Activated T-helper 1 cell treated with anti-CD3 and anti-CD28 coated beads, Interleukin-2, amount 50 U/mL, for 16 hours (primary cell): ENCODE measurements at regions not wholly inside any gene's neighbourhood (a gene's known extent, or its start where the extent isn't known, plus 50 kb on each side); places are given as distances from the start of the nearest gene placed in this dataset.
A peak's percentile ranks its signal among the peaks of the same experiment; 100 is the strongest.
"Not testable (repeated sequence)": the region's sequence is repeated elsewhere in the genome, so short reads cannot be mapped to it uniquely, and the experiment has no call there.

ENCODE experiments used
- DNase-seq, 2 donors: peaks; one replicate each; pipeline ENCODE4 v3.0.0-alpha.2; 2020; ENCODE audit warnings: low read depth in 1 of 2, low spot score in 1 of 2

DNA sequence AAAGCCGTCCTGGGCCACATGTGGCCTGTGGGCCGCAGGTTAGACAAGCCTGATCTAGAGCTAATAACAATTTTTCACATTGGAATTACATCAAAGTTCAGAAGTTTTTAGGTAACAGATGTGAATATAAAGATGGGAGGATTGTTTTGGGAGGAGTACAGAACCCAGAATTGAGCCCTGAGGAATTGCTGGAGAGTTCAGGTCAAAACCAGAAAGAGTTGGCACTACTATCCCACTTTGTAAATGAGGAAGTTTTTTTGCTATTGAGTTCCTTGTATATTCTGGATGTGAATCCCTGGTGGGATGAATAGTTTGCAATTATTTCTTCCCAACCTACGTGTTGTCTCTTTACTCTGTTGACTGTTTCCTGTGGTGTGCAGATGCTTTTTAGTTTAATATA lies 109.5 kb upstream of the LIPC start:
- no peak for DNase-seq

DNA sequence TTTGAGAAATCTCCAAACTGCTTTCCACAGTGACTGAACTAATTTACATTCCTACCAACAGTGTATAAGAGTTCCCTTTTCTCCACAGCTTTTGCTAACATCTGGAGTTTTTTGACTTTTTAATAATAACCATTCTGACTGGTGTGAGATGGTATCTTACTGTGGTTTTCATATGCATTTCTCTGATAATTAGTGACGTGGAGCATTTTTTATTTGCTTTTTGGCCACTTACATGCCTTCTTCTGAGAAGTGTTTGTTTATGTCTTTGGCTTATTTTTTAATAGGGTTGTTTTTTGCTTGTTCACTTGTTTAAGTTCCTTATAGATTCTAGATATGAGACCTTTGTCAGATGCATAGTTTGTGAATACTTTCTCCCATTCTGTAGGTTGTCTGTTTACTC lies 108.5 kb upstream of the LIPC start:
- DNase-seq: not testable (repeated sequence)

DNA sequence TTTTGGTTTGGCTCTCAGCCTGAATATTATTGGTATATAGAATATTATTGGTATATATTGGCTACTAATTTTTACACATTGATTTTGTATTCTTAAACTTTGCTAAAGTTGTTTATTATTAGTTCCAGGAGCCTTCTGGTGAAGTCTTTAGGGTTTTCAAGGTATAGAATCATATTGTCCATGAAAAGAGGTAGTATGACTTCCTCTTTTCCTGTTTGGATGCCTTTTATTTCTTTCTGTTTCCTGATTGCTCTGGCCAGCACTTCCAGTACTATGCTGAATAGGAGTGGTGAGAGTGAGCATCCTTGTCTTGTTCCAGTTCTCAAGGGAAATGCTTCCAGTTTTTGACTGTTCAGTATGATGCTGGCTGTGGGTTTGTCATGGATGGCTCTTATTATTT lies 107.3 kb upstream of the LIPC start:
- no peak for DNase-seq

DNA sequence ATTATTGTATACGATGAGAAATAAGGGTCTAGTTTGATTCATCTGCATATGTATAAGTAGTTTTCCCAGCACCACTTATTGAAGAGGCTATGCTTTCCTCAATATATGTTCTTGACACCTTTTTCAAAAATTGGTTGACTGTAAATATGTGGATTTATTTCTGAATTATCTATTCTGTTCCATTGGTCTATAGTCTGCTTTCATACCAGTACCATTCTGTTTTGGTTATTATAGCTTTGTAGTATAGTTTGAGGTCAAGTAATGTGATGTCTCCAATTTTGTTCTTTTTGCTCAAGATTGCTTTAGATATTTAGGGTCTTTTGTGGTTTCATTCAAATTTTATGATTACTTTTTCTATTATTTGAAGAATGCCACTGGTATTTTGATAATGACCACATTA lies 103.8 kb upstream of the LIPC start:
- DNase-seq: no peak

DNA sequence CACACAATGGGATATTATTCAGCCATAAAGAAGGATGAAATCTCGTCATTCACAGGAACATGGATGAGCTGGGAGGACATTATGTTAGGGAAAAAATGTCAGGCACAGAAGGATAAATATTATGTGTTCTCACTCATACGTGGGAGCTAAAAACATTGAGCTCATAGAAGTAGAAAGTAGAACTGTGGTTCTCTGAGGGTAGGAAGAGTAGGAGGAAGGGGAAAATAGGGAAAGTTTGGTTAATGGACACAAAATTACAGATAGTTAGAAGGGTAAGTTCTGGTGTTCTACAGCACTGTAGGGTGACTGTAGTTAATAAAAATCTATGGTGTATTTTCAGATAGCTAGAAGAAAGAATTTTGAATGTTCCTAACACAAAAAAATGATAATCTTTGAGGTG lies 102.6 kb upstream of the LIPC start:
- DNase-seq: no peak

DNA sequence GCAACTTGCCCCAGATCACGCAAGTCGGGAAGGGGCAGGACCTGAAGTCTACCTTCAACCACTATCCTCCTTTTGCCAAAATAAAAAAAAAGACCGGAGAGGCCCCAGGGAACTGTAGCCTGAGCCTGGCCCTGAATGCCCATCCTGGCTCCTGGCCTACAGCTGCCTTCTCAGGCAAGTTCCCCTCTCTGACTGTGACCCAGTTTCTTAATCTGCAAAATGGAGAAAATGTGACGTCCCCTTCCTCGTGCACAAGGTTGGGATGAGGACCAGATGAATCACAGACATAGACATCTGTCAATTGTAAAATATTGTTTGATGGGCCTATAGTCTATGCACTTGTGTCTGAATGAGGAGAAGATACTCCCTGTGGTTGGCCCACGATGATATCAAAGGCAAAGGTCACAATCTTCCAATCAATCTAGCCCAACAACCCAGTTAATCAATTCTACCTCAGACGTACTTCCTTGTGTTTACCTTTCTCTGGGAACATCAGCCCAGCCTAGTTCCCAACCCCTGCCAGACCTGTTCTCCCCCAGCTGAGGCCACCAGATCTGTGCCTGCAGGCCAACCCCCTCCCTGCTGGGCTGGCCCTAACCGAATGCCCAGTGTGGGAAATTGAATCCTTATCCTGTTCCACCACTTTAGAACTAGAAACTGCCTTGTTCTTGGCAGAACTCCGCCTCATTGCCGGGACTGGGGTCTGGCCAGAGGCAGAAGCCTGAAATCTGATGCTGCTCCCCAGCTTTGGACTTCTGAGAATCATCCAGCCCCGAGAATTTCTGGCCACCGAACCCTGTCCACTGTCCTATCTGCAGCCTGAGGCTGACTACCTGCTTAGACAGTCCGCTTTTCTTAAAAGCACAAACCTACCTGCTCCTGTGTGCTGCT lies 101.8 kb upstream of the LIPC start:
- DNase-seq: no peak

DNA sequence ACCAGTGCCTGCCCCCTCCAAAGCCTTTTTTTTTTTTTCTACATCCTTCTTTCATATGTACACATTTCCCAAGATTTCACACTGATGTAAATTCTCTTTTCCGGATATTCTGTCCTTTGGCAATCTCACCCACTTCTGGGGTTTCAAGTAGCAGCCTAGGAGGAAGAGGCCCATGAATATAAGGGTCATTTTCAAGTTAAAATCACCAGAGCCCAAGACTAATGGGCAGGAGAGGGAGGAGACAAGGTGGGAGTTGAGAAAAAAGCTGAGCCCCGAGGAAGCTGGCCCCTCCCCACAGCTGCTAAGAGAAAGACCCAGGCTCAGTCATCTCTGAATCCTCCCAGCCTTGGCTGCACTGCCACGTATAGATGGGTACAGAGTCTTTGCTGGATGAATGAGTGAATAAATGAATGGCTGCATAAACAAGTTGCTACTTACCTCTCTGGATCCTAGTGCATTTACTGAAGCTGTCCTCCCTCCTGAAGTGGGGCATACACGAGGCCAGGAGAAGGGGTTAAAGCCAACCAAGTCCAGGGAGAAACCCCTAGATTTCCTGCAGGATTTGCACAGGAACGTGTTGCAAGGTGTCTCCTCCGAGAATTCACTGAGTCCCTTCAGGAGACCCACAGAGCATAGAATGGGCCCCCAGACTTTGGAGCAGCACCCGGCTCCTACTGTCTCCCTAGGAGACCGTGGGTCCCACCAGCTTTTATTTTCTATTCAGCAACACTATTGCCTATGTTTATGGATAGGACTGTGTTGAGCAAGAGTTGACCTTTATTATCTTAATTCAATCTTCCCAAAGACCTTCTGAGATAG lies 100.8 kb upstream of the LIPC start:
- no peak for DNase-seq

DNA sequence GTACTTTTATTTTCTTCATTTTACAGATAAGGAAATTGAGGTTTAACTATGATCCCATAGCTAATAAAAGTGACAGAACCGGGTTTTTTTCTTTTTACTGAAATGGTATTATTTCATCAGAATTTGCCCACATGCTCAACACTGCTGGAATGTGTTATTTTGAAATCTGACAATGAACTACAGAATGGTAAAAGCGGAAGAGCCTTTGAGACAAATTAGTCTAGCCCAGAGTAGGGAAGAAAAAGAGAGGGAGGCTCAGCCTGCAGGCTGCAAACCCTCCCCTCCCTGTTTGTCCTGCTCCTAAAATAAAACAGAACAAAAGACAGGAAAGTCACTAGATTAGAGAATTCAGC lies 100.3 kb upstream of the LIPC start:
- no peak for DNase-seq

DNA sequence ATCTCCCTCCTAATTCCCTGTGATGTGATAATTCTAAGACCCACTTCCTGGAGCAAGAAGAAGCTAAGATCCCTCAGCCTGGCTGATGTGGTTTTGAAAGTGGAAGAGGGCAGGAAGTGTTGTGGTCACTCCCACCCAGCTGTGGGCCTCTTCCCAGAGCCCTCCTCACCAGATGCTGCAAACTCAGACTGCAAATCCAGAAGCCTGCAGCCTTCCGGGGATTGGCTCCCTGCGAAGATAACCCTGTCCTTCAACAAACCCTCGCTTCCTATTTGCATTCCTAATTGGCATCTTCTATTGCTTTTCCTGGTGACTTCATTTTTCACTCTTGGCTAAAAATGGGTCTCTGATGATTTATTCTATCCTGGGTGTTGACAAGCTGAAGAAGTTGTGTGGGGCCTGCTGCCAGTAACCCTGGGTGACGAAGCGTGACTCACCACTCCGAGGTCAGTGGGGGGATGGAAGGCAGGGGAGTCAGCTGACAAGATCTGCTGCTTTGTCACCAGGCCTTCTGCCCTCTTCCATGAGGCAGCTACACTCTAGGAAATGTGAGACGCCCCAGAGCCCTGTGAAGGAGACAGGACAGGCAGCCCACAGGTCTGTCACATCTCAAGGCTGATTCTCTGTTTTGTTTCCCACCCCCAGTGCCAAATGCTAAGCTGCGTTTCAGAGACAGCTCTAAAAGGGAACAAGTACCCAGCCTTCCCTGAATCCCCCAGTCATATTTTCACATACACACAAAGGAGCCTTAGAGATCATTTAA lies 99.7 kb upstream of the LIPC start:
- peak; percentile 39 to 70 for DNase-seq

DNA sequence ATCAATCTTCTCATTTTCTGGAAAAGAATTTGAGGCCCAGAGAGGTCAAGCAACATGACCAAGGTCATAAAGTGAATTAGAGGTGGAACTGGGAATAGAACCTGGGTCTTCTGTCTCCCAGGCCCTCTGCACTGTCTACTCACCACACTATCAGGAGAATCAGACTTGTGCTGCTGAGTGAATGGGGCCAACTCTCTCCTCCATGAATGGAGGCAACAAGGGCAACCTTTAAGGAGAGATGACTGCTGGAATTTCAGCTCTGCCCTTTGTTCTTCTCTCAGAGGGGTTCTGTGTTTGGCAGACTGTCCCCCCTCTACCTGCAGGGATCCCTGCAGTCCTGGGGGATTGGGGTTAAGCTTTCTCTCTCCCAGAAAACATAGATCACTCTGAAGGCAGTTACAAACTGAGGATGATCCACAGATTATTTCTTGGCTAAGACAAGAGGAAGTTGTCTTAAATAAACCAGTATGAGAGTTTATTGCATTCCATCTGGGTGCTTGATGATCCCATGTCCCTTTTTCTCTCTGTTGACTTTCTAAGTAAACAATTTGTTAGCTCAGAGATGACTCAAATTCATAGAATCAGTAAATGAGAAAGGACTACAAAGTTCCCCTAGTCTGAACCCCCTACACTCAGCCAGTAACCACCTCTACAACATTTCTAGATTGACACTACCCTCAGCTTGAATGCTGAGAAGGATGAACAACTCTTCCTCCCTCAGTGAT lies 99.0 kb upstream of the LIPC start:
- no peak for DNase-seq

DNA sequence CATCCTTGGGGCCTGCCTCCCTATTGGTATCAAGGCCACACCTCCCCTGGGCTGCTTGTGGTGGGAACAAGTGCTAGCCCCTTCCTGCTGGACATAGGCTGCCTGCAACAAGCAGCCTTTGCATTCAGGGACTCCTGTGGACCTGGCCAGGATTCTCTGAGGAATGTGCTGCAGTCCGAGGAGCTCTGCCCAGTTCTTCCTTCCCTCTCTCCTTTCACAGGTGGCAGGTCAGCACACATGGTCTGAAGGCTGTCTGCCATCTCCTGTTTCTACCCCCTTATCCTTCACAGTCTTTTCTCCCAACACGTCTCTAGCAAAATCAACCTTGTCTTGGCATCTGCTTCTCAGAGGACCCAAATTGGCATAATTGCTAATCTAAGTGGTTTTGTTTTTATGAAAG lies 97.0 kb upstream of the LIPC start:
- no peak for DNase-seq

DNA sequence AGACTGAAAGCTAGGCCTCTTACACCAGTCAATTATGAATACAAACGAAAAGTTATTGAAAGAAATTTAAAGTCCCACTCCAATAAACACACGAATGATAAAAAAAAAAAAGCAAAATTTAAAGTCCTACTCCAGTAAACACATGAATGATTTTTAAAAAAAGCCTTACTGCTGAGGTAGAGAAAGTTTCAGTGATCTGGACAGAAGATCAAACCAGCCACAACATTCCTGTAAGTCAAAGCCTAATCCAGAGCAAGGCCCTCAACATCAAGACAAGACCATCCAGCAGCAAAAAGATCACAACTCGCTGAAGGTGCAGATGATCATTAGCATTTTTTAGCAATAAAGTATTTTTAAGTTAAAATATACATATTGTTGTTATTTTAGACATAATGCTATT lies 95.6 kb upstream of the LIPC start:
- no peak for DNase-seq

DNA sequence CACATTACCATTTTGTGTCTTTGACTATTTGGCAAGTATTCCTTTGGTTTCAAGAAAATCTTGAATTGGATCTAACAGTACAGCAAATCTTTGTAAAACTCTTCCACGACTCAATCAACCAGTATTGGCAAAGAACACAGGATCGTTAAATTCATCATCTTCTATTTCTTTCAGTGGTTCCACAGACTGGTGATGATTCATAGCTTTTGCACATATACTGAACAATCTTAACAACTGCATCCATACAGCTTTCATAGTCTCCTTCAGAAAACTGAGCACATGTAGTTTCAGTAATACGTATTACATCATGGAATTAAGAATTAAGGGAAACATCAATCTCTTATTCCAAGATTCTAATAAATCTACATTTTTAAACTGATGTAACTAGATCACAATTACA lies 91.6 kb upstream of the LIPC start:
- DNase-seq: no peak

DNA sequence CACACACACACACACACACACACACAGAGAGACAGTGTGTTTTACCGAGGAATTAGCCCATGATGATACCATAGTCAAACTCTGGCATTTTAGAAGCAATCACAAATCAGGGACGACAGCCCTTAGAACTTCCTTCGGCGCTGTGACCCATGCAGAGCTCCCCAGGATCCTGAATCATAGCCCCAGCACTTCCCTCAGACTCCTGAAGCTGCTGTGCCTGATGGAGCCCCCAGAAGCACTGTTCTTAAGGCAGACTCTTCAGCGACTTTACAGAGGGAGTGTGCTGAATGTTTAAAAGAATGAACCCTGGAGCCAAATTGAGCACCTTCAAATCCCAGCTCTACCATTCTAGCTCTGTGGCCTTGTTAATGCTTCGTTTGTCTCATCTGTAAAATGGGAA lies 89.3 kb upstream of the LIPC start:
- DNase-seq: no peak

DNA sequence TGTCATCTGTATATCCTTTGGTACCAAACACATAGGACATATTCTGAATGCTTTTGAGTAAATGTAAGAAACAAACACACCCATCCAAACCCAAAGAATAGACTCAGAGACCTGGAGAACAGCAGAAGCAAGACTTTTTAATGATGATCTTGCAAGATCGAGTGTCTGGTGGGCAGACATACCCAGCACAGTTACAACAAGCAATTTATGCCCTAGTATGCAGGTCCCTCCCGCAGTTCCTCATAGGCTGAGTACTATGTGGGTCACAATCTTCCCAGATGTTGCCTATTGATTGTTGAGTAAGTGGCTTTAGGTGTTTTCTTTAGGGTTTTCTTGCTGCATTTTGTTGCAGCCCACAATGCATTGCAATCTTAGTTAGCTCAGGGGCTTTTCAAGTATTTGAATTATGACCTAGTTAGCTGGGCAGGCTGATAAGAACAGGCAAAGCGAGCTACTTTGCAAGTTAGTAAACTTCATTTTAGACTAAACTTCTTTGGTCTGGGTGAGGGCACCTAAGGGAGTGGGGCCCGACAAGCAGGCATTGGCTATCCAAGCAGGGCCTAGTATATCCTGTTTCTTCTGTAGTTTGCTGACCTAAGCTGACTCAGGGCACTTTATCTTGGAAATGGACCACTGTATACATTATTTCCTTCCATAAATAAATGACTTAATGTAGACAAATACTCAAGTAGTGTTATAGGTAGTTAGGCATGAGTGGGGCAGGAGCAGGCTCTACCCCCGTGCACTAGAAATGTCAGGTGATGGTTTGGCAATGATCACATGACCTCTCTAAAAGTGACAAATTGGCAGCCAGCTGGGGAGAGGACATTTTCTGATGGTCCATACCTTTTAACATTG lies 87.3 kb upstream of the LIPC start:
- DNase-seq: no peak

DNA sequence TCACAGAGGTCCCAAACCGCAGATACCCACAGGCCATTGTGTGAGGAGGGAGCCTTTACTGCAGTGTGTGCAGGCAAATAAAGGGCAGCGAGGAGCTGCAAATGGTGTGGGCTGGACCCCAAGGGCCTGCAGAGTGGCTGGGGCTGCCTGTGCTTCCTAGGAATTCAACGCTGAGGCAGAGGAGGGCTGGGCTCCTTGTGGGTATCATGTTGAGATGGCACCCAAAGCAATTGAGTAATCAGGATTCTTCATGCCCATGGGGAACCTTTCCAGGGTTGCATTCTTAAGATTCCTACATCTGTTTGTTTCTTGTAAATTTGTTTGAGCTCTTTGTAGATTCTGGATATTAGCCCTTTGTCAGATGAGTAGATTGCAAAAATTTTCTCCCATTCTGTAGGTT lies 85.4 kb upstream of the LIPC start:
- DNase-seq: no peak

DNA sequence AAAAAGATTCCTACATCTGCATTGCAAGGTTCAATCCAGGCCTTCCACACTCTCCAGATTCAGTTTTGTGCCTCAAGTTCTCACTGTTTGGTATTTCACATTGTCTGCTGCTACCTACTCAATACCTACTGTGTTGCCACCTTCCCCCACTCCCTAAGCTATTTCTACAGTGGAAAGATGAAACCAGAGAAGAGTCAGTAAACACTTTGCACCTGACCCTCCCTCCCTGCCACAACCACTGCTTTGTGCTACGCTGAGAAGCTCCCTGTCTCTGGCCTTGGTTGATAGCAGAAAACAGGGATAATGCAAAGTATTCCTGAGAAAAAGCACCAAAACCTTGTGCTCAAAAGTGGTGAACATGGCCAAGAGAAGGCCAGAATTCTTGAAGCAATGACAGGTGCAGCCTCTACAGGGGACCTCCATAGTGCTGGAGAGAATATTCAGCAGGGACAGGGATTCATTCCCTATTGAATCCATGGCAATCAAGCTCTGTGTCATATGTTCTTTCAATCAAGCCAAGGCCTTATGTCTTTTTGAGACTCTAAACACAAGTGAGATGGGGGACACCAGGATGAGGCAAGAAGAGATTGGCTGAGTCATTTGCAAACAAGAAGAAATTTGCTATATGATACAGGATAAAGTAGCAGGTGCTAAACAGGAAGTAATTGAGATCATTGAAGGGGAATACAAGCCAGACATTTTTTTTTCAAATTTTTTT lies 83.5 kb upstream of the LIPC start:
- no peak for DNase-seq

DNA sequence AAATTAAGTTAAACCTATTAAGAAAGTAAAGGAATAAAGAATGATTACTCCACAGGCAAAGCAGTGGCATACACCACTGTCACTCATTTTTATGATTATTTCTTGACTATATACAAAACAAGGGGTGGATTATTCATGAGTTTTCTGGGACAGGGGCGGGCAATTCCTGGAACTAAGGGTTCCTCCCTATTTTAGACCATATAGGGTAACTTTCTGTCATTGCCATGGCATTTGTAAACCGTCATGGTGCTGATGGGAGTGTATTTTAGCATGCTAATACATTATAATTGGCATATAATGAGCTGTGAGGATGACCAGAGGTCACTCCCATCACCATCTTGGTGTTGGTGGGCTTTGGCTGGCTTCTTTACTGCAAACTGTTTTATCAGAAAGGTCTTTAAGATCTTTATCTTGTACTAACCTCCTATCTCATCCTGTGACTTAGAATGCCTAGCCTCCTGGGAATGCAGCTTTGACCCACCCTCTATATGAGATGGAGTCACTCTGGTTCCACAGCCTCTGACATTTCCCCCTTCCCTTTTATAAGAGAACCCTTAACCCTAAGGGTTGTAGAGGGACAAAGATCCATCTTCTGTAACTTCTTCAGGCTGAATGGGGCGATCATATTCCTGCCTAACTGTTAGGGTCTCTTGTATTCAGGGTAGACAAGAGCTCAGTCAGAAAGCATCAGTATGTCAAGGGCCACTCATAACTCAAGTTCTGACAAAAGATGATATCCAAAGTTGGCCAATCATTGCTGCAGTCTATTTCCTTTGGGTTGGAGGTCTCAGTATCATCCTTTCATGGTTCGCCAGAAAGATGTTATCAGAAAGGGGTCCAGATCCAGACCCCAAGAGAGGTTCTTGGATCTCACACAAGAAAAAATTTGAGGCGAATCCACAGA lies 79.5 kb upstream of the LIPC start:
- no peak for DNase-seq
